Left ventricle myocardium inferior (tissue), 1 donor: ENCODE measurements at regions not wholly inside any gene's neighbourhood (a gene's known extent, or its start where the extent isn't known, plus 50 kb on each side); places are given as distances from the start of the nearest gene placed in this dataset.

Experiments used
- DNase-seq: peaks from one replicate; pipeline ENCODE4 v3.0.0-alpha.2; 2020
- H3K27ac ChIP-seq: fragments of 200-600 bp; replicated peaks from 2 replicates; pipeline ENCODE4 v1.8.0; 2021
- H3K27me3 ChIP-seq: fragments of 200-600 bp; 2 replicates; pipeline ENCODE4 v1.8.0; 2021; ENCODE audit warnings: low read depth
- H3K36me3 ChIP-seq: fragments of 200-600 bp; 2 replicates; pipeline ENCODE4 v1.8.0; 2021
- H3K4me1 ChIP-seq: fragments of 200-600 bp; 2 replicates; pipeline ENCODE4 v1.8.0; 2021
- H3K4me3 ChIP-seq: fragments of 200-600 bp; 2 replicates; pipeline ENCODE4 v1.8.0; 2021; ENCODE audit warnings: mild to moderate bottlenecking, moderate library complexity
- H3K9me3 ChIP-seq: fragments of 200-600 bp; replicated peaks from 2 replicates; pipeline ENCODE4 v1.8.0; 2021
- CTCF ChIP-seq: fragments of 200-600 bp; IDR thresholded peaks from 2 replicates; pipeline ENCODE4 v1.8.0; 2021; ENCODE audit warnings: antibody characterized with exemption, mild to moderate bottlenecking, borderline replicate concordance
- intact Hi-C: fragments of 100-400 bp; cut with micrococcal nuclease; formaldehyde crosslinking; loops from one replicate; pipeline ENCODE4 v1.11.0; 2022
- donor health status: DM: no; HTN: yes; CAD: no; lungs with severe emphysema.

GRCh38 chr1:60867782-60868181 is 214.6 kb upstream of the NFIA start:
- Histone ChIP-seq H3K4me3 (no peak overlapping the region), H3K36me3 (no peaks in the 10 kb centered on the region), H3K9me3 (no peaks in the 10 kb centered on the region), H3K27me3 (no peaks in the 10 kb centered on the region), H3K27ac (no peak overlapping the region), H3K4me1 (peaks cover 19% of the 10 kb centered on the region)
- DNase-seq: no peak
- intact Hi-C loops: no loop called here
- no peak for TF ChIP-seq CTCF

DNA sequence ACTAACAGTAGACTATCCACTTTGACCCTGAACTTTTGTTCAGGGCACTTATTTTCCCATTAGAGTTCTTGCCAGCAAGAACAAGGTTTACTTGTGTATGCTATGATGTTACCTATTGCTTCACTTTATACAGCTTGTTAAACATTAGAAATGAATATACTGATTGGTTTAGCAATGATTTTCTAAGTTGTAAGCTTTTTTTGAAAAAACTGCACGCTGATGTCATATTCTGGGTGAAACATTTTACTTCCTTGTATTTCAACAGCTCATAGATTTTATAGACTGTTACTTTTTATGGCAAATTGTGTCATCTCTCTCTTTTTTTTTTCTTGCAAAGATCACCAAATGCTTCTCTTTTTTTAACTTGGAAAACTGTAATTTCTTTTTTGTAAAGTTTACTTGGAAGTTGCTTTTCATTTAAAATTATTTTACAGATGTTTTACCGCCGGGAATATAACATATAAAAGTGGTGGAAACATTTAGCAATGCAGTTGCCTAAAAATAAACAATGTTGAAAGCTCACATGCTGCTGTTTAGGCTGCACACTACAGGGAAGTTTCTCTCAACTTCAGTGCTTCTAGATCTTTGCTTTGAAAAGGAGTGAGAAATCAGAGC is 215.3 kb upstream of the NFIA start:
- H3K9me3 ChIP-seq: no peaks in the 10 kb centered on the region
- peaks cover 19% of the 10 kb centered on the region for H3K4me1 ChIP-seq
- no peak for DNase-seq
- no peaks in the 10 kb centered on the region for H3K36me3 ChIP-seq
- no peak for TF ChIP-seq CTCF
- peak overlapping the region; percentile 16 for H3K27ac ChIP-seq
- intact Hi-C loops: no loop called here
- H3K4me3 ChIP-seq: peak overlapping the region; percentile 7
- no peaks in the 10 kb centered on the region for H3K27me3 ChIP-seq

- H3K27ac ChIP-seq: peak overlapping the region; percentile 14
- H3K27me3 ChIP-seq: no peaks in the 10 kb centered on the region
- peaks cover 19% of the 10 kb centered on the region for H3K4me1 ChIP-seq
- no peak for DNase-seq
- no peaks in the 10 kb centered on the region for H3K9me3 ChIP-seq
- TF ChIP-seq CTCF: no peak
- intact Hi-C loops: no loop called here
- no peaks in the 10 kb centered on the region for H3K36me3 ChIP-seq
- peak overlapping the region; percentile 7 for H3K4me3 ChIP-seq
Measured at GRCh38 chr1:60866226-60866900, 216.0 kb upstream of the NFIA start.

- intact Hi-C loops: no loop called here
- peaks cover 22% of the 10 kb centered on the region for H3K4me1 ChIP-seq
Measured at GRCh38 chr1:60865166-60865565, 217.2 kb upstream of the NFIA start.

DNA sequence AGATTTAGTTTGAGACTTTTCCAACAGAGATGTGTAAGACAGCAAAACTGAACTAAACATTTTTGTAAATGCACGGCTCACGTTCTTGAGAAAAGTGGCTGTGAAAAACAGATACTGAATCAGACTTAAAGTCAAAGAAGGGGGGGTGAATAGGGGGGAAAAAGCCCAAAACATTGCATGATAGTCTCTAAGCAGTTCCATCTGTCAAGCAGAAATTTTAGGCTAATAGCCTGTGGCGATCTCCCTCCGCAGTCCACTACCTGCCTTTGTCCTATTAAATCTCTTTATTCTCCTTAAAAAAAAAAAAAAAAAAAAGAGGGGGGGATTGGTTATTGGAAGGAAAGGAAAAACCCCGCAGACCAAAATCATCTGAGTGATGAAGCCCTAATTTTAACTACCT is 217.6 kb upstream of the NFIA start:
- intact Hi-C loops: no loop called here
- Histone ChIP-seq H3K27ac (no peak overlapping the region), H3K4me1 (peaks cover 22% of the 10 kb centered on the region), H3K4me3 (no peak overlapping the region), H3K36me3 (no peaks in the 10 kb centered on the region), H3K27me3 (no peaks in the 10 kb centered on the region), H3K9me3 (no peaks in the 10 kb centered on the region)
- DNase-seq: no peak
- TF ChIP-seq CTCF: no peak

More at GRCh38 chr1:60865166-60865565, 217.2 kb upstream of the NFIA start:
- no peak for TF ChIP-seq CTCF
- Histone ChIP-seq H3K4me3 (no peak overlapping the region), H3K36me3 (no peaks in the 10 kb centered on the region), H3K27me3 (no peaks in the 10 kb centered on the region), H3K27ac (no peak overlapping the region), H3K9me3 (no peaks in the 10 kb centered on the region)
- no peak for DNase-seq
